CD4-positive, alpha-beta T cell (primary cell): ENCODE measurements at regions not wholly inside any gene's neighbourhood (a gene's known extent, or its start where the extent isn't known, plus 50 kb on each side); places are given as distances from the start of the nearest gene placed in this dataset.

Source experiments
- ATAC-seq: fragments of 200-7000 bp; cut with Tn5 transposase; one replicate; pipeline ENCODE4 v1.10.0; 2022; ENCODE audit warnings: mild to moderate bottlenecking; ENCODE audit not compliant: poor library complexity
- CTCF ChIA-PET: fragments of 350-600 bp; sonication (Branson Sonifier 250); formaldehyde crosslinking; loops from one replicate; lab custom pipeline; 2021; ENCODE audit warnings: antibody characterized with exemption, inconsistent platforms; lab: Charles Lee
- POLR2A ChIA-PET: fragments of 350-600 bp; sonication (Branson Sonifier 250); formaldehyde crosslinking; loops from one replicate; lab custom pipeline; 2021; ENCODE audit warnings: antibody characterized with exemption, inconsistent platforms; lab: Charles Lee
- DNase-seq, 14 experiments: peaks; one replicate each; pipeline ENCODE4 v3.0.0-alpha.2; 2013 to 2020; ENCODE audit warnings: mixed read lengths in 2 of 14
- H3K27ac ChIP-seq, 2 donors: one replicate each; pipeline versions ENCODE4 v1.5.1 to v1.7.0; 2013; ENCODE audit warnings: low read length in 2 of 2, low read depth in 1 of 2, mild to moderate bottlenecking in 1 of 2
- H3K27me3 ChIP-seq, 2 experiments: 1 replicate in 1 of 2; 2 replicates in 1 of 2; pipeline versions ENCODE4 v1.6.1 to v1.7.0; 2013; ENCODE audit warnings: low read length in 2 of 2, control low read depth in 1 of 2, mild to moderate bottlenecking in 1 of 2, moderate library complexity in 1 of 2; ENCODE audit not compliant: insufficient read depth in 2 of 2, control insufficient read depth in 1 of 2
- H3K36me3 ChIP-seq: one replicate; pipeline ENCODE4 v1.6.1; 2013; ENCODE audit warnings: low read length, control low read depth; ENCODE audit not compliant: insufficient read depth
- H3K4me1 ChIP-seq: one replicate; pipeline ENCODE4 v1.6.1; 2013; ENCODE audit warnings: low read length, control low read depth; ENCODE audit not compliant: insufficient read depth
- H3K4me3 ChIP-seq: one replicate; pipeline ENCODE4 v1.5.1; 2013; ENCODE audit warnings: mild to moderate bottlenecking, low read length, moderate library complexity
- H3K9me3 ChIP-seq, 2 experiments: 1 replicate in 1 of 2; 2 replicates in 1 of 2; pipeline versions ENCODE4 v1.6.1 to v1.7.0; 2013; ENCODE audit warnings: low read length in 2 of 2, mild to moderate bottlenecking in 2 of 2, control low read depth in 1 of 2, moderate library complexity in 1 of 2; ENCODE audit not compliant: control insufficient read depth in 1 of 2, insufficient read depth in 1 of 2
- H3K27ac Mint-ChIP-seq: one replicate; pipeline ENCODE4 v1.8.0; 2020; ENCODE audit warnings: mixed read lengths
- H3K27me3 Mint-ChIP-seq: one replicate; pipeline ENCODE4 v1.8.0; 2021; ENCODE audit warnings: mixed read lengths
- H3K36me3 Mint-ChIP-seq: one replicate; pipeline ENCODE4 v1.8.0; 2021; ENCODE audit warnings: low read depth, mixed read lengths
- H3K4me1 Mint-ChIP-seq: one replicate; pipeline ENCODE4 v1.8.0; 2021; ENCODE audit warnings: low read depth, mixed read lengths
- H3K4me3 Mint-ChIP-seq: one replicate; pipeline ENCODE4 v1.8.0; 2020; ENCODE audit warnings: mild to moderate bottlenecking, mixed read lengths
- H3K9me3 Mint-ChIP-seq: one replicate; pipeline ENCODE4 v1.8.0; 2020; ENCODE audit warnings: mixed read lengths
- intact Hi-C, 2 experiments: fragments of 100-400 bp; cut with DNase I in 1 of 2; cut with micrococcal nuclease in 1 of 2; formaldehyde crosslinking; loops; one replicate each; pipeline versions ENCODE4 v1.15.1 to v1.9.0; 2023 to 2025; cut with DNase I, micrococcal nuclease
- TF ChIP-seq, protein P1 (sequence below): fragments of 200-600 bp; IDR thresholded peaks from one replicate; pipeline ENCODE4 v1.8.0; 2022; ENCODE audit warnings: antibody characterized with exemption, mild to moderate bottlenecking

GRCh38 chr5:167754501-167755021, 536.9 kb upstream of the WWC1 start:
- peaks cover 14% of the 10 kb centered on the region for H3K27me3 Mint-ChIP-seq
- ChIA-PET POLR2A (no interaction called here), CTCF (interaction anchor here (0.7 kb wide), 1 partner anchor 17 kb away, joined by 3 read pairs; no protein-coding TSS in a partner anchor)
- H3K27me3 ChIP-seq: no peaks in the 10 kb centered on the region
- no peak for ATAC-seq
- no peaks in the 10 kb centered on the region for H3K9me3 Mint-ChIP-seq
- intact Hi-C loops: no loop called here
- no peaks in the 10 kb centered on the region for H3K36me3 ChIP-seq
- H3K36me3 Mint-ChIP-seq: no peaks in the 10 kb centered on the region
- TF ChIP-seq, protein P1, sequence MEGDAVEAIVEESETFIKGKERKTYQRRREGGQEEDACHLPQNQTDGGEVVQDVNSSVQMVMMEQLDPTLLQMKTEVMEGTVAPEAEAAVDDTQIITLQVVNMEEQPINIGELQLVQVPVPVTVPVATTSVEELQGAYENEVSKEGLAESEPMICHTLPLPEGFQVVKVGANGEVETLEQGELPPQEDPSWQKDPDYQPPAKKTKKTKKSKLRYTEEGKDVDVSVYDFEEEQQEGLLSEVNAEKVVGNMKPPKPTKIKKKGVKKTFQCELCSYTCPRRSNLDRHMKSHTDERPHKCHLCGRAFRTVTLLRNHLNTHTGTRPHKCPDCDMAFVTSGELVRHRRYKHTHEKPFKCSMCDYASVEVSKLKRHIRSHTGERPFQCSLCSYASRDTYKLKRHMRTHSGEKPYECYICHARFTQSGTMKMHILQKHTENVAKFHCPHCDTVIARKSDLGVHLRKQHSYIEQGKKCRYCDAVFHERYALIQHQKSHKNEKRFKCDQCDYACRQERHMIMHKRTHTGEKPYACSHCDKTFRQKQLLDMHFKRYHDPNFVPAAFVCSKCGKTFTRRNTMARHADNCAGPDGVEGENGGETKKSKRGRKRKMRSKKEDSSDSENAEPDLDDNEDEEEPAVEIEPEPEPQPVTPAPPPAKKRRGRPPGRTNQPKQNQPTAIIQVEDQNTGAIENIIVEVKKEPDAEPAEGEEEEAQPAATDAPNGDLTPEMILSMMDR: no peak
- no peak overlapping the region for H3K27ac ChIP-seq
- no peaks in the 10 kb centered on the region for H3K9me3 ChIP-seq
- H3K4me3 ChIP-seq: no peak overlapping the region
- H3K4me1 Mint-ChIP-seq: no peaks in the 10 kb centered on the region
- DNase-seq: no peak
- H3K4me3 Mint-ChIP-seq: no peak overlapping the region
- no peak overlapping the region for H3K27ac Mint-ChIP-seq
- H3K4me1 ChIP-seq: no peaks in the 10 kb centered on the region

- H3K36me3 ChIP-seq: no peaks in the 10 kb centered on the region
- POLR2A ChIA-PET: no interaction called here
- no peak overlapping the region for H3K4me3 Mint-ChIP-seq
Measured at GRCh38 chr5:167755420-167755819, 536.0 kb upstream of the WWC1 start.

DNA sequence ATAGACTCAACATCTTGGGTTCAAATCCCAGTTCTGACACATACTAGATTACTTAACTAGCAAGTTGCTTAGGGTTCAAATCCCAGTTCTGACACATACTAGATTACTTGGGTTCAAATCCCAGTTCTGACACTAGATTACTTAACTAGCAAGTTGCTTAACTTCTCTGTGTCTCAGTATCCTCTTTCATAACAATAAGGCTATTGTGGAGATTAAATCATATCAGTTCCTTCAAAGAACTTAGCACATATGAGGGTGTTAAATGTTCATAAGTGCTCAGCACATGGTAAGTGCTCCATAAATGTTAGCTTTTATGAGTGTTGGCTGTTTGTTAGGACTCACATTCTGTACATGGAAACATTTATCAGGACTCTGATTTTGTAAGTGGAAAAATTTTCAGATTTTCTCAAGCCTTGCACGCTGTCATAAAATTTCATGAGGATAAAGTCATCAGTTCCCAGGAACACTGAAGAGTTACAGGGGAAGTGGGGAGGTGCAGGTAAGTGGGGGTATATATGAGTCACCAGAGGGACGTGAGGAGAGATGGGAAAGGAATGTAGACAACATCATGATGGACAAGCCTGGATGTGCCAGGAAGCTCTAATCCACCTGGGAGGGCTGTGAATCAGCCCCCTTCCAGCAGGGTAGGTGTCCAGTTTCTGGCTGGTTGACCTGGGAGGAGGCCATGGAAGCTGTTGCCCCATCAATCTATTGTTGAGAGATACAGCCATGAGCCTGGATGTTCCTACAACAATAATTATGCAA, 532.2 kb upstream of the WWC1 start:
- Histone ChIP-seq H3K9me3 (no peaks in the 10 kb centered on the region), H3K36me3 (no peaks in the 10 kb centered on the region), H3K4me3 (no peak overlapping the region), H3K27me3 (no peaks in the 10 kb centered on the region), H3K27ac (no peak overlapping the region), H3K4me1 (no peaks in the 10 kb centered on the region)
- Mint-ChIP-seq H3K36me3 (no peaks in the 10 kb centered on the region), H3K4me3 (no peak overlapping the region), H3K4me1 (no peaks in the 10 kb centered on the region), H3K9me3 (no peaks in the 10 kb centered on the region), H3K27me3 (peaks cover 10% of the 10 kb centered on the region), H3K27ac (no peak overlapping the region)
- ChIA-PET CTCF (no interaction called here), POLR2A (no interaction called here)
- intact Hi-C loops: no loop called here
- ATAC-seq: no peak
- no peak for DNase-seq
- TF ChIP-seq, protein P1: no peak

More at GRCh38 chr5:167755420-167755819, 536.0 kb upstream of the WWC1 start:
- no peak for DNase-seq
- CTCF ChIA-PET: no interaction called here
- Mint-ChIP-seq H3K27me3 (peaks cover 14% of the 10 kb centered on the region), H3K9me3 (no peaks in the 10 kb centered on the region), H3K4me1 (no peaks in the 10 kb centered on the region), H3K36me3 (no peaks in the 10 kb centered on the region), H3K27ac (no peak overlapping the region)
- Histone ChIP-seq H3K4me1 (no peaks in the 10 kb centered on the region), H3K4me3 (no peak overlapping the region), H3K9me3 (no peaks in the 10 kb centered on the region), H3K27me3 (no peaks in the 10 kb centered on the region), H3K27ac (no peak overlapping the region)
- TF ChIP-seq, protein P1: no peak
- intact Hi-C loops: no loop called here
- ATAC-seq: no peak
